HEK293 (cell line): ENCODE measurements at regions not wholly inside any gene's neighbourhood (a gene's known extent, or its start where the extent isn't known, plus 50 kb on each side); places are given as distances from the start of the nearest gene placed in this dataset.

Experiments used
- CTCF ChIA-PET: fragments of 350-600 bp; formaldehyde crosslinking; extraction: SDS; loops from one replicate; lab custom pipeline; 2021; ENCODE audit warnings: antibody characterized with exemption; lab: Yijun Ruan, JAX
- POLR2A ChIA-PET: fragments of 300-600 bp; formaldehyde crosslinking; extraction: SDS; loops from one replicate; lab custom pipeline; 2020; ENCODE audit warnings: antibody characterized with exemption, inconsistent platforms; lab: Yijun Ruan, JAX
- H3K27ac ChIP-seq: fragments of 200-500 bp; sonication (Bioruptor generic); 2 replicates; pipeline ENCODE4 v1.5.1; 2014; ENCODE audit warnings: low read depth, low read length, control low read depth, inconsistent platforms; ENCODE audit errors: extremely low read depth
- H3K36me3 ChIP-seq, 2 experiments: fragments of 200-500 bp in 1 of 2; sonication (Bioruptor generic) in 1 of 2; 1 replicate in 1 of 2; 2 replicates in 1 of 2; pipeline ENCODE4 v1.5.1; 2014 to 2017; ENCODE audit warnings: inconsistent platforms in 2 of 2, low read length in 2 of 2; ENCODE audit not compliant: control insufficient read depth in 2 of 2, insufficient read depth in 1 of 2
- H3K4me1 ChIP-seq: fragments of 200-500 bp; sonication (Bioruptor generic); 2 replicates; pipeline ENCODE4 v1.5.1; 2014; ENCODE audit warnings: mild to moderate bottlenecking, low read length, inconsistent platforms; ENCODE audit not compliant: control insufficient read depth, insufficient read depth
- H3K4me3 ChIP-seq: 2 replicates; pipeline ENCODE4 v1.5.1; 2011; ENCODE audit warnings: low read depth, mild to moderate bottlenecking, control low read depth, low read length, moderate library complexity
- H3K9me3 ChIP-seq: fragments of 200-500 bp; sonication (Bioruptor generic); 2 replicates; pipeline ENCODE4 v1.5.1; 2014; ENCODE audit warnings: low read depth, low read length, inconsistent platforms; ENCODE audit not compliant: control insufficient read depth, insufficient read depth
- ATF2 ChIP-seq: fragments of 450-650 bp; formaldehyde crosslinking; IDR thresholded peaks from 2 replicates; pipeline ENCODE4 v1.5.1; 2016; ENCODE audit warnings: missing biosample characterization, missing genetic modification characterization, low read depth
- BCL11B ChIP-seq: fragments of 450-650 bp; formaldehyde crosslinking; IDR thresholded peaks from 2 replicates; pipeline ENCODE4 v1.5.1; 2016; ENCODE audit warnings: low read depth, missing biosample characterization, missing genetic modification characterization
- FEZF1 ChIP-seq: fragments of 450-650 bp; formaldehyde crosslinking; IDR thresholded peaks from 2 replicates; pipeline ENCODE4 v1.5.1; 2016; ENCODE audit warnings: missing biosample characterization, missing genetic modification characterization
- GLIS1 ChIP-seq: fragments of 450-650 bp; formaldehyde crosslinking; IDR thresholded peaks from 2 replicates; pipeline ENCODE4 v1.5.1; 2016; ENCODE audit warnings: missing biosample characterization, missing genetic modification characterization
- SCRT1 ChIP-seq: fragments of 450-650 bp; formaldehyde crosslinking; IDR thresholded peaks from 2 replicates; pipeline ENCODE4 v1.5.1; 2016; ENCODE audit warnings: missing biosample characterization, missing genetic modification characterization, borderline replicate concordance
- SCRT2 ChIP-seq: fragments of 450-650 bp; formaldehyde crosslinking; IDR thresholded peaks from 2 replicates; pipeline ENCODE4 v1.5.1; 2016; ENCODE audit warnings: missing biosample characterization, missing genetic modification characterization
- ZBTB10 ChIP-seq: fragments of 450-650 bp; formaldehyde crosslinking; IDR thresholded peaks from 2 replicates; pipeline ENCODE4 v1.5.1; 2016; ENCODE audit warnings: missing biosample characterization, missing genetic modification characterization
- ZNF10 ChIP-seq: fragments of 450-650 bp; formaldehyde crosslinking; IDR thresholded peaks from 2 replicates; pipeline ENCODE4 v1.5.1; 2017; ENCODE audit warnings: missing biosample characterization, missing genetic modification characterization
- ZNF202 ChIP-seq: fragments of 450-650 bp; formaldehyde crosslinking; IDR thresholded peaks from 2 replicates; pipeline ENCODE4 v1.5.1; 2016; ENCODE audit warnings: missing biosample characterization, missing genetic modification characterization, borderline replicate concordance
- ZNF223 ChIP-seq: fragments of 450-650 bp; formaldehyde crosslinking; IDR thresholded peaks from 2 replicates; pipeline ENCODE4 v1.5.1; 2016; ENCODE audit warnings: missing biosample characterization, missing genetic modification characterization
- ZNF266 ChIP-seq: fragments of 450-650 bp; formaldehyde crosslinking; IDR thresholded peaks from 2 replicates; pipeline ENCODE4 v1.5.1; 2016; ENCODE audit warnings: missing biosample characterization, missing genetic modification characterization, low read depth
- ZNF311 ChIP-seq: fragments of 450-650 bp; formaldehyde crosslinking; IDR thresholded peaks from 2 replicates; pipeline ENCODE4 v1.5.1; 2017; ENCODE audit warnings: missing biosample characterization, missing genetic modification characterization, borderline replicate concordance
- ZNF560 ChIP-seq: fragments of 450-650 bp; formaldehyde crosslinking; IDR thresholded peaks from 2 replicates; pipeline ENCODE4 v1.5.1; 2017; ENCODE audit warnings: missing biosample characterization, missing genetic modification characterization, borderline replicate concordance
- ZNF629 ChIP-seq: fragments of 450-650 bp; formaldehyde crosslinking; IDR thresholded peaks from 2 replicates; pipeline ENCODE4 v1.5.1; 2017; ENCODE audit warnings: missing biosample characterization, missing genetic modification characterization
- ZNF792 ChIP-seq: fragments of 450-650 bp; formaldehyde crosslinking; IDR thresholded peaks from 2 replicates; pipeline ENCODE4 v1.5.1; 2016; ENCODE audit warnings: missing biosample characterization, missing genetic modification characterization

GRCh38 chr10:81405399-81405798 lies 469.6 kb upstream of the NRG3 start:
- Histone ChIP-seq H3K36me3 (no peaks in the 10 kb centered on the region), H3K4me3 (no peak overlapping the region), H3K4me1 (no peaks in the 10 kb centered on the region), H3K9me3 (no peaks in the 10 kb centered on the region), H3K27ac (no peak overlapping the region)
- TF ChIP-seq ZNF629, result no peak
- peak; percentile 76 for TF ChIP-seq ATF2 (tag by site-specific recombination)
- POLR2A ChIA-PET, result no interaction called here
- CTCF ChIA-PET, result no interaction called here

GRCh38 chr10:81414038-81414437 lies 461.0 kb upstream of the NRG3 start:
- Histone ChIP-seq H3K36me3 (no peaks in the 10 kb centered on the region), H3K4me1 (no peaks in the 10 kb centered on the region), H3K9me3 (no peaks in the 10 kb centered on the region), H3K4me3 (no peak overlapping the region), H3K27ac (no peak overlapping the region)
- CTCF ChIA-PET, result interaction anchor here (0.6 to 1.3 kb wide), 4 partner anchors 33 to 1256 kb away, joined by 3 to 7 read pairs (median 4); no protein-coding TSS in a partner anchor
- TF ChIP-seq ZNF792 (tag by site-specific recombination), result no peak
- no peak for TF ChIP-seq GLIS1 (tag by site-specific recombination)
- no peak for TF ChIP-seq ZNF10 (tag by site-specific recombination)
- no peak for TF ChIP-seq ZBTB10 (tag by site-specific recombination)
- TF ChIP-seq ZNF266 (tag by site-specific recombination), result no peak
- TF ChIP-seq ZNF560 (tag by site-specific recombination), result no peak
- no peak for TF ChIP-seq ZNF223 (tag by site-specific recombination)
- TF ChIP-seq ZNF311 (tag by site-specific recombination), result no peak
- TF ChIP-seq ATF2 (tag by site-specific recombination), result no peak
- no peak for TF ChIP-seq FEZF1 (tag by site-specific recombination)
- no peak for TF ChIP-seq ZNF629
- no peak for TF ChIP-seq ZNF202 (tag by site-specific recombination)
- POLR2A ChIA-PET, result no interaction called here

- H3K36me3 ChIP-seq, result no peaks in the 10 kb centered on the region
- peak; percentile 84 for TF ChIP-seq SCRT2
- TF ChIP-seq SCRT1, result peak; percentile 52; the same call in 1 of the 2 replicates
- no peak for TF ChIP-seq BCL11B
- H3K27ac ChIP-seq, result no peak overlapping the region
- ChIA-PET CTCF (no interaction called here), POLR2A (no interaction called here)
- no peak overlapping the region for H3K4me3 ChIP-seq
- no peaks in the 10 kb centered on the region for H3K4me1 ChIP-seq
- no peaks in the 10 kb centered on the region for H3K9me3 ChIP-seq
Measured at GRCh38 chr10:81426722-81427121, 448.3 kb upstream of the NRG3 start.
